T-cell (primary cell): ENCODE measurements at regions not wholly inside any gene's neighbourhood (a gene's known extent, or its start where the extent isn't known, plus 50 kb on each side); places are given as distances from the start of the nearest gene placed in this dataset.

ENCODE experiments used
- ATAC-seq, 4 experiments: fragments of 200-7000 bp in 3 of 4; fragments of 150-1000 bp in 1 of 4; cut with Tn5 transposase; replicated peaks in 1 of 4; 1 replicate in 3 of 4; 2 replicates in 1 of 4; pipeline ENCODE4 v1.10.0; 2021; ENCODE audit warnings: moderate library complexity in 3 of 4, mild to moderate bottlenecking in 2 of 4, moderate number of reproducible peaks in 1 of 4
- CTCF ChIA-PET, 2 donors: fragments of 300-600 bp; sonication (Branson Sonifier 250); formaldehyde crosslinking; loops; one replicate each; lab custom pipeline; 2022; ENCODE audit warnings: antibody characterized with exemption in 2 of 2; lab: Charles Lee
- POLR2A ChIA-PET, 2 donors: fragments of 300-600 bp; sonication (Branson Sonifier 250); formaldehyde crosslinking; loops; one replicate each; lab custom pipeline; 2022; ENCODE audit warnings: antibody characterized with exemption in 2 of 2; lab: Charles Lee
- DNase-seq, 35 experiments: peaks; one replicate each; pipeline versions ENCODE4 v3.0.0 to v3.0.0-alpha.2; 2013 to 2023
- H3K27ac ChIP-seq: one replicate; pipeline ENCODE4 v1.5.1; 2013; ENCODE audit warnings: low read length
- H3K27me3 ChIP-seq, 2 experiments: replicated peaks in 1 of 2; 1 replicate in 1 of 2; 2 replicates in 1 of 2; pipeline versions ENCODE4 v1.6.1 to v1.7.0; 2013; ENCODE audit warnings: low read length in 1 of 2, mixed read lengths in 1 of 2; ENCODE audit not compliant: control insufficient read depth in 2 of 2, insufficient read depth in 2 of 2; ENCODE audit errors: extremely low read depth in 1 of 2
- H3K36me3 ChIP-seq, 2 donors: 1 replicate in 1 of 2; 2 replicates in 1 of 2; pipeline versions ENCODE4 v1.6.1 to v1.7.0; 2013; ENCODE audit warnings: low read length in 1 of 2; ENCODE audit not compliant: control insufficient read depth in 2 of 2, insufficient read depth in 1 of 2; ENCODE audit errors: extremely low read depth in 1 of 2
- H3K4me1 ChIP-seq, 2 experiments: 1 replicate in 1 of 2; 2 replicates in 1 of 2; pipeline versions ENCODE4 v1.6.1 to v1.7.0; 2013; ENCODE audit warnings: low read length in 2 of 2, mixed read lengths in 1 of 2; ENCODE audit not compliant: insufficient read depth in 2 of 2, control insufficient read depth in 1 of 2; ENCODE audit errors: extremely low read depth in 1 of 2
- H3K4me3 ChIP-seq, 2 donors: 1 replicate in 1 of 2; 2 replicates in 1 of 2; pipeline versions ENCODE4 v1.5.1 to v1.7.0; 2013; ENCODE audit warnings: mild to moderate bottlenecking in 2 of 2, low read length in 1 of 2, moderate library complexity in 1 of 2; ENCODE audit not compliant: control insufficient read depth in 1 of 2; ENCODE audit errors: extremely low read depth in 1 of 2
- H3K9me3 ChIP-seq: 2 replicates; pipeline ENCODE4 v1.7.0; 2013
- H3K27ac Mint-ChIP-seq, 2 donors: one replicate each; pipeline ENCODE4 v1.8.0; 2020 to 2021; ENCODE audit warnings: mild to moderate bottlenecking in 2 of 2, mixed read lengths in 2 of 2
- H3K27me3 Mint-ChIP-seq, 2 donors: one replicate each; pipeline ENCODE4 v1.8.0; 2021 to 2022; ENCODE audit warnings: mixed read lengths in 2 of 2
- H3K36me3 Mint-ChIP-seq: one replicate; pipeline ENCODE4 v1.8.0; 2021; ENCODE audit warnings: mixed read lengths
- H3K4me1 Mint-ChIP-seq, 3 donors: one replicate each; pipeline ENCODE4 v1.8.0; 2020 to 2022; ENCODE audit warnings: mixed read lengths in 3 of 3, mild to moderate bottlenecking in 1 of 3
- H3K4me3 Mint-ChIP-seq, 3 donors: one replicate each; pipeline ENCODE4 v1.8.0; 2020 to 2022; ENCODE audit warnings: mild to moderate bottlenecking in 3 of 3, mixed read lengths in 3 of 3, moderate library complexity in 3 of 3
- H3K9me3 Mint-ChIP-seq, 3 donors: one replicate each; pipeline ENCODE4 v1.8.0; 2020 to 2022; ENCODE audit warnings: mixed read lengths in 3 of 3
- WGBS: methylation state at CpG from one replicate; pipeline ENCODE4 v1.1.5; 2013; ENCODE audit warnings: missing lambda C conversion rate; ENCODE audit not compliant: insufficient coverage; 5-methylcytosine and 5-hydroxymethylcytosine counted together

GRCh38 chrX:39922488-39922887, 175.3 kb downstream of the BCOR start:
- H3K9me3 ChIP-seq, result no peaks in the 10 kb centered on the region
- no peaks in the 10 kb centered on the region for H3K27me3 ChIP-seq
- Mint-ChIP-seq H3K4me3 (no peak overlapping the region), H3K4me1 (no peaks in the 10 kb centered on the region), H3K27me3 (peaks cover 0 to 7% of the 10 kb centered on the region in 2 donors), H3K36me3 (no peaks in the 10 kb centered on the region), H3K9me3 (no peaks in the 10 kb centered on the region), H3K27ac (no peak overlapping the region)
- ChIA-PET CTCF (interaction anchor here in 1 of 2 donors (0.6 kb wide), 1 partner anchor 86 kb away, joined by 7 read pairs; no protein-coding TSS in a partner anchor), POLR2A (no interaction called here)
- ATAC-seq, result no peak
- DNase-seq, result no peak
- H3K36me3 ChIP-seq, result no peaks in the 10 kb centered on the region
- no peak overlapping the region for H3K27ac ChIP-seq
- no peak overlapping the region for H3K4me3 ChIP-seq
- no peaks in the 10 kb centered on the region for H3K4me1 ChIP-seq
- WGBS, result no CpG with 5 or more reads among the region's 2 CpGs

DNA sequence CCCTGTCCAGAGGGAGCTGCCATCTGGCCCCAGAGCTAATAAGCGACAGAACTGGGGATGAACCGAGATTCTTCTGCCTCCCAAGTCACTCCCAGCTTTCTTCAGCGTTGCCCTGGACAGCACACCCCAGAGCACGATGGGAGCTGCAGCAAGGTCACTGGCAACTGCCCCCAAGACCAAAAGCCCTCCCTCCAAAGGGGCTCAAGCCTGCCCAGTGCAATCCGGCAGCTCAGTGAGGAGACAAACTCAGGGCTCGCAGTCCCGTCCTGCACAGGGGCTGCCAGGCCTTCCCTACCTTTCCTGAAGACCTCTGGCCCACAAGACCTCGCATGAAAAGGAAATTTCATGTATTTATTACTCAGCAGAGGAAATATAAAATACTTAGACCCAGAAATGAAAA, 174.8 kb downstream of the BCOR start:
- ChIA-PET CTCF (interaction anchor here in 1 of 2 donors (0.6 kb wide), 1 partner anchor 87 kb away, joined by 7 read pairs; no protein-coding TSS in a partner anchor), POLR2A (no interaction called here)
- DNase-seq (no peak), ATAC-seq (no peak)
- Mint-ChIP-seq H3K4me1 (no peaks in the 10 kb centered on the region), H3K27me3 (peaks cover 0 to 7% of the 10 kb centered on the region in 2 donors), H3K27ac (no peak overlapping the region), H3K4me3 (no peak overlapping the region), H3K9me3 (no peaks in the 10 kb centered on the region), H3K36me3 (no peaks in the 10 kb centered on the region)
- WGBS, result no CpG with 5 or more reads among the region's 8 CpGs
- Histone ChIP-seq H3K4me3 (no peak overlapping the region), H3K27me3 (no peaks in the 10 kb centered on the region), H3K4me1 (no peaks in the 10 kb centered on the region), H3K36me3 (no peaks in the 10 kb centered on the region), H3K9me3 (no peaks in the 10 kb centered on the region), H3K27ac (no peak overlapping the region)

DNA sequence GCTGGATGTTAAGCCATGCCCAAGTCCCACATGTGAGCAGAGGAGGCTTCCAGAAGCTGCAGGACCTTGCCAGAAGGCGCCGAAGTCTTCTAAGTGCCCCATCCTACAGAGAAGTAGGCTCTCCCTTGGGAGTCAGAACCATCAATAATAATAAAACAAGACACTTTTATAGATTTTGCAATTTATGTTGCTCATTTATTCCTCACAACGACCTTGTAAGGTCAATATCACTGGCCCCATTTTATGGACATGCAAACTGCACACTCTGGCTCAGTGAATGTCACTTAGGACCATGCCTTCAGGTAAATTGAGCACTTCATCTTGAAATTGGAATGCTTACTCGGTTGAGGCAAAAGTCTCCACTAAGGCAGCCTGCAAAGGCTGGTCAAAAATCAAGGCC, 170.4 kb downstream of the BCOR start:
- H3K4me1 ChIP-seq, result no peaks in the 10 kb centered on the region
- H3K36me3 ChIP-seq, result no peaks in the 10 kb centered on the region
- Mint-ChIP-seq H3K9me3 (no peaks in the 10 kb centered on the region), H3K4me3 (no peak overlapping the region), H3K36me3 (no peaks in the 10 kb centered on the region), H3K4me1 (no peaks in the 10 kb centered on the region), H3K27ac (no peak overlapping the region), H3K27me3 (no peaks in the 10 kb centered on the region)
- CTCF ChIA-PET, result interaction anchor here in 1 of 2 donors (0.5 kb wide), 1 partner anchor 43 kb away, joined by 4 read pairs; no protein-coding TSS in a partner anchor
- H3K9me3 ChIP-seq, result no peaks in the 10 kb centered on the region
- H3K4me3 ChIP-seq, result no peak overlapping the region
- no peak for DNase-seq
- ATAC-seq, result no peak
- POLR2A ChIA-PET, result no interaction called here
- no peaks in the 10 kb centered on the region for H3K27me3 ChIP-seq
- WGBS, result 90% methylated on average over 2 of the region's 4 CpGs
- H3K27ac ChIP-seq, result no peak overlapping the region

GRCh38 chrX:39928704-39929378, 168.9 kb downstream of the BCOR start:
- Histone ChIP-seq H3K27me3 (no peaks in the 10 kb centered on the region), H3K9me3 (no peaks in the 10 kb centered on the region), H3K36me3 (no peaks in the 10 kb centered on the region), H3K4me1 (no peaks in the 10 kb centered on the region), H3K4me3 (no peak overlapping the region), H3K27ac (no peak overlapping the region)
- no peaks in the 10 kb centered on the region for H3K4me1 Mint-ChIP-seq
- no CpG with 5 or more reads among the region's 8 CpGs for WGBS
- H3K36me3 Mint-ChIP-seq, result no peaks in the 10 kb centered on the region
- no peaks in the 10 kb centered on the region for H3K9me3 Mint-ChIP-seq
- ChIA-PET CTCF (no interaction called here), POLR2A (no interaction called here)
- no peak for DNase-seq
- ATAC-seq, result no peak
- H3K27me3 Mint-ChIP-seq, result no peaks in the 10 kb centered on the region
- H3K4me3 Mint-ChIP-seq, result no peak overlapping the region
- no peak overlapping the region for H3K27ac Mint-ChIP-seq

DNA sequence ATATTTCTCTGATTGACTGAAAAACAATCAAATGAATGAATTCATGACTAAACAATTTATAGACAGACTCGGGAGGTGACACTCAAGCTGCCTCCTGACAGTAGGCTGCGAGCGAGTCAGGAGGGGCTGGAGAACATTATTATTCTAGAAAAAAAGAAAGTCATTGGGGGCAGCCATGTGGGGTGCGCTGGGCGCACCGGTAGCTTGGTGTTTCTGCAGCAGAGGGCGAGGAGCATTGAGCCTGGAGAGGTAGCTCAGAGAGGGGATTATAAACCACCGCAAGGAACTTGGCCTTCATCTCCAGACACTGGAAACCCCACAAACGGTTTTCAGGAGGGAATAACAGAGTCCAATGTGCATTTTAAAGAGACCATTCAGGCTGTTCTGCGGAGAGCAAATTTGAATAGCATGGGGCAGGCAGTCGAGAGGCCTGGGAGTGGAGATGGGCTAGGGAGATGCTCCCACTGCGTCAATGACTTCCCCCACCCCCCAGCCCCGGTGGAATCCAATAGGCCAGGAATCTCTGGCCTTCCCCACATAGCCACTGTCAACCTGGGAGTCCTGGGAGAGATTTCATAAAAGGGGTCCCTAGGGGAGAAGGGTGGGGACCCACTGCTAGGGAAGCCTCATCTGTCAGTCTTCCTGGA, 168.3 kb downstream of the BCOR start:
- H3K27ac Mint-ChIP-seq, result no peak overlapping the region
- Histone ChIP-seq H3K27ac (no peak overlapping the region), H3K4me1 (no peaks in the 10 kb centered on the region), H3K4me3 (no peak overlapping the region), H3K9me3 (no peaks in the 10 kb centered on the region), H3K36me3 (no peaks in the 10 kb centered on the region), H3K27me3 (no peaks in the 10 kb centered on the region)
- H3K9me3 Mint-ChIP-seq, result no peaks in the 10 kb centered on the region
- no CpG with 5 or more reads among the region's 13 CpGs for WGBS
- no peaks in the 10 kb centered on the region for H3K27me3 Mint-ChIP-seq
- CTCF ChIA-PET, result no interaction called here
- no peaks in the 10 kb centered on the region for H3K4me1 Mint-ChIP-seq
- no peaks in the 10 kb centered on the region for H3K36me3 Mint-ChIP-seq
- ATAC-seq (no peak), DNase-seq (no peak)
- no peak overlapping the region for H3K4me3 Mint-ChIP-seq
- POLR2A ChIA-PET, result no interaction called here

GRCh38 chrX:39930786-39931528, 166.8 kb downstream of the BCOR start:
- no CpG with 5 or more reads among the region's 14 CpGs for WGBS
- Histone ChIP-seq H3K4me1 (no peaks in the 10 kb centered on the region), H3K4me3 (no peak overlapping the region), H3K27me3 (no peaks in the 10 kb centered on the region), H3K9me3 (no peaks in the 10 kb centered on the region), H3K36me3 (no peaks in the 10 kb centered on the region), H3K27ac (no peak overlapping the region)
- H3K9me3 Mint-ChIP-seq, result no peaks in the 10 kb centered on the region
- POLR2A ChIA-PET, result no interaction called here
- no peaks in the 10 kb centered on the region for H3K36me3 Mint-ChIP-seq
- no peak overlapping the region for H3K4me3 Mint-ChIP-seq
- H3K4me1 Mint-ChIP-seq, result no peaks in the 10 kb centered on the region
- H3K27me3 Mint-ChIP-seq, result no peaks in the 10 kb centered on the region
- no peak overlapping the region for H3K27ac Mint-ChIP-seq
- CTCF ChIA-PET, result no interaction called here
- no peak for DNase-seq
- no peak for ATAC-seq
